SK-N-SH (cell line): ENCODE measurements at regions not wholly inside any gene's neighbourhood (a gene's known extent, or its start where the extent isn't known, plus 50 kb on each side); places are given as distances from the start of the nearest gene placed in this dataset.
A peak's percentile ranks its signal among the peaks of the same experiment; 100 is the strongest.

Experiments
- GATA2 ChIP-seq: sonication (generic); formaldehyde crosslinking; IDR thresholded peaks from 2 replicates; pipeline ENCODE4 v1.5.0; 2020; ENCODE audit warnings: mild to moderate bottlenecking, missing genetic modification reagents
- NFIC ChIP-seq: IDR thresholded peaks from 2 replicates; pipeline ENCODE4 v1.4.0; 2012; ENCODE audit warnings: borderline replicate concordance
- POLR2AphosphoS5 ChIP-seq: IDR thresholded peaks from 2 replicates; pipeline ENCODE4 v1.6.1; 2012; ENCODE audit warnings: low read depth, low read length
- RFX5 ChIP-seq: IDR thresholded peaks from 2 replicates; pipeline ENCODE4 v1.6.1; 2012; ENCODE audit warnings: mild to moderate bottlenecking, improper control_type of control experiment, low read length
- RXRA ChIP-seq: IDR thresholded peaks from 2 replicates; pipeline ENCODE4 v1.4.0; 2012; ENCODE audit warnings: low read depth, mild to moderate bottlenecking, borderline replicate concordance
- TAF1 ChIP-seq: IDR thresholded peaks from 2 replicates; pipeline ENCODE4 v1.6.1; 2012; ENCODE audit warnings: low read depth, mild to moderate bottlenecking, low read length, moderate library complexity, borderline replicate concordance
- TF ChIP-seq, protein P1 (sequence below): IDR thresholded peaks from 2 replicates; pipeline ENCODE4; 2012
- TF ChIP-seq, protein P2 (sequence below): fragments of 150-350 bp; IDR thresholded peaks from 2 replicates; pipeline ENCODE4 v1.6.1; 2016; ENCODE audit warnings: mild to moderate bottlenecking, low read depth, low read length
- TF ChIP-seq, protein P3 (sequence below): IDR thresholded peaks from 2 replicates; pipeline ENCODE4 v1.4.0; 2012; ENCODE audit warnings: low read depth, borderline replicate concordance
- TF ChIP-seq, protein P4 (sequence below): fragments of 200-600 bp; sonication (generic); IDR thresholded peaks from 2 replicates; pipeline ENCODE4 v1.6.1; 2017; ENCODE audit warnings: antibody characterized with exemption, mild to moderate bottlenecking, moderate library complexity
- TF ChIP-seq, protein P5 (sequence below): IDR thresholded peaks from 2 replicates; pipeline ENCODE4 v1.6.1; 2012; ENCODE audit warnings: mild to moderate bottlenecking, low read depth, low read length, moderate library complexity

DNA sequence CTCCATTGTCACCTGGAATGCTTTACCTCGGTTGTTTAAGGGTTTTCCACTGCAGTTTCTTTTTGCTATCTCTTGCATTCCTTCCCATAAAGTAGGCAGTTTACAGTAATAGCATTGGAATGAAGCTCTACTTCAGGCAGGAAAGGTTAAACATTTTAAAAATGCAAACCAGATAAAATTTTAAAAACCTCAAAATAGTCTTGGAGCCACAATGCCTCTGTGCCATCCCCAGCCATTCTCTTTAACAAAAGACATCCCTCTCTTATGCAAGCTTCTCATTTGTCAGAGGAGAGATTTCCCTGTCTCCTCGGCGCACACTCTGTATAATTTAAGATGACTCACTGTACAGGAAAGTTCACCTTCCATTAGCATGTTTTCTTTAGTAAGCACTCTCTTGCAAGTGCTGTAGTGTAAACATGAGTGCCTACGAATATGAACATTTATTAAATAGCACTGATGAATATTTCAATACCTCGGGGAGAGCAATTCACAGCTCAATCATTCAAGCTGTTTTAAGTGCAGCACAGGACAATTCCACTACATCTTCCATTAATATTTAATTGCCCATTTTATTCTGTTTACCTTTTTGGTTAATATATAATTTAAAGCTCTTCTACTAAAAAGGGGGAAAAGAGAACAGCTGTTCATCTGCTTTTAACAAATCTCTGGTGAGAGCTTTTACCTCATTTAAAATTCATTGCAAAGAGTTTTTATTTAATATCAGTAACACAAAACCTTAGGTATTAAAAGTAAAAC is 343.6 kb downstream of the SPATA31D1 start (continued):
- TF ChIP-seq POLR2AphosphoS5 (peak; percentile 50; the same call in 1 of the 2 replicates), RFX5 (no peak), RXRA (peak; percentile 80), GATA2 (CRISPR knock-in tag) (no peak), NFIC (peak; percentile 68), TAF1 (no peak)
- TF ChIP-seq, protein P1, sequence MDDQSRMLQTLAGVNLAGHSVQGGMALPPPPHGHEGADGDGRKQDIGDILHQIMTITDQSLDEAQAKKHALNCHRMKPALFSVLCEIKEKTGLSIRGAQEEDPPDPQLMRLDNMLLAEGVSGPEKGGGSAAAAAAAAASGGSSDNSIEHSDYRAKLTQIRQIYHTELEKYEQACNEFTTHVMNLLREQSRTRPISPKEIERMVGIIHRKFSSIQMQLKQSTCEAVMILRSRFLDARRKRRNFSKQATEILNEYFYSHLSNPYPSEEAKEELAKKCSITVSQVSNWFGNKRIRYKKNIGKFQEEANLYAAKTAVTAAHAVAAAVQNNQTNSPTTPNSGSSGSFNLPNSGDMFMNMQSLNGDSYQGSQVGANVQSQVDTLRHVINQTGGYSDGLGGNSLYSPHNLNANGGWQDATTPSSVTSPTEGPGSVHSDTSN: peak; percentile 94
- TF ChIP-seq, protein P2, sequence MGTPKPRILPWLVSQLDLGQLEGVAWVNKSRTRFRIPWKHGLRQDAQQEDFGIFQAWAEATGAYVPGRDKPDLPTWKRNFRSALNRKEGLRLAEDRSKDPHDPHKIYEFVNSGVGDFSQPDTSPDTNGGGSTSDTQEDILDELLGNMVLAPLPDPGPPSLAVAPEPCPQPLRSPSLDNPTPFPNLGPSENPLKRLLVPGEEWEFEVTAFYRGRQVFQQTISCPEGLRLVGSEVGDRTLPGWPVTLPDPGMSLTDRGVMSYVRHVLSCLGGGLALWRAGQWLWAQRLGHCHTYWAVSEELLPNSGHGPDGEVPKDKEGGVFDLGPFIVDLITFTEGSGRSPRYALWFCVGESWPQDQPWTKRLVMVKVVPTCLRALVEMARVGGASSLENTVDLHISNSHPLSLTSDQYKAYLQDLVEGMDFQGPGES: no peak
- TF ChIP-seq, protein P3, sequence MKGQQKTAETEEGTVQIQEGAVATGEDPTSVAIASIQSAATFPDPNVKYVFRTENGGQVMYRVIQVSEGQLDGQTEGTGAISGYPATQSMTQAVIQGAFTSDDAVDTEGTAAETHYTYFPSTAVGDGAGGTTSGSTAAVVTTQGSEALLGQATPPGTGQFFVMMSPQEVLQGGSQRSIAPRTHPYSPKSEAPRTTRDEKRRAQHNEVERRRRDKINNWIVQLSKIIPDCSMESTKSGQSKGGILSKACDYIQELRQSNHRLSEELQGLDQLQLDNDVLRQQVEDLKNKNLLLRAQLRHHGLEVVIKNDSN: no peak
- TF ChIP-seq, protein P4, sequence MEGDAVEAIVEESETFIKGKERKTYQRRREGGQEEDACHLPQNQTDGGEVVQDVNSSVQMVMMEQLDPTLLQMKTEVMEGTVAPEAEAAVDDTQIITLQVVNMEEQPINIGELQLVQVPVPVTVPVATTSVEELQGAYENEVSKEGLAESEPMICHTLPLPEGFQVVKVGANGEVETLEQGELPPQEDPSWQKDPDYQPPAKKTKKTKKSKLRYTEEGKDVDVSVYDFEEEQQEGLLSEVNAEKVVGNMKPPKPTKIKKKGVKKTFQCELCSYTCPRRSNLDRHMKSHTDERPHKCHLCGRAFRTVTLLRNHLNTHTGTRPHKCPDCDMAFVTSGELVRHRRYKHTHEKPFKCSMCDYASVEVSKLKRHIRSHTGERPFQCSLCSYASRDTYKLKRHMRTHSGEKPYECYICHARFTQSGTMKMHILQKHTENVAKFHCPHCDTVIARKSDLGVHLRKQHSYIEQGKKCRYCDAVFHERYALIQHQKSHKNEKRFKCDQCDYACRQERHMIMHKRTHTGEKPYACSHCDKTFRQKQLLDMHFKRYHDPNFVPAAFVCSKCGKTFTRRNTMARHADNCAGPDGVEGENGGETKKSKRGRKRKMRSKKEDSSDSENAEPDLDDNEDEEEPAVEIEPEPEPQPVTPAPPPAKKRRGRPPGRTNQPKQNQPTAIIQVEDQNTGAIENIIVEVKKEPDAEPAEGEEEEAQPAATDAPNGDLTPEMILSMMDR: no peak
- TF ChIP-seq, protein P5, sequence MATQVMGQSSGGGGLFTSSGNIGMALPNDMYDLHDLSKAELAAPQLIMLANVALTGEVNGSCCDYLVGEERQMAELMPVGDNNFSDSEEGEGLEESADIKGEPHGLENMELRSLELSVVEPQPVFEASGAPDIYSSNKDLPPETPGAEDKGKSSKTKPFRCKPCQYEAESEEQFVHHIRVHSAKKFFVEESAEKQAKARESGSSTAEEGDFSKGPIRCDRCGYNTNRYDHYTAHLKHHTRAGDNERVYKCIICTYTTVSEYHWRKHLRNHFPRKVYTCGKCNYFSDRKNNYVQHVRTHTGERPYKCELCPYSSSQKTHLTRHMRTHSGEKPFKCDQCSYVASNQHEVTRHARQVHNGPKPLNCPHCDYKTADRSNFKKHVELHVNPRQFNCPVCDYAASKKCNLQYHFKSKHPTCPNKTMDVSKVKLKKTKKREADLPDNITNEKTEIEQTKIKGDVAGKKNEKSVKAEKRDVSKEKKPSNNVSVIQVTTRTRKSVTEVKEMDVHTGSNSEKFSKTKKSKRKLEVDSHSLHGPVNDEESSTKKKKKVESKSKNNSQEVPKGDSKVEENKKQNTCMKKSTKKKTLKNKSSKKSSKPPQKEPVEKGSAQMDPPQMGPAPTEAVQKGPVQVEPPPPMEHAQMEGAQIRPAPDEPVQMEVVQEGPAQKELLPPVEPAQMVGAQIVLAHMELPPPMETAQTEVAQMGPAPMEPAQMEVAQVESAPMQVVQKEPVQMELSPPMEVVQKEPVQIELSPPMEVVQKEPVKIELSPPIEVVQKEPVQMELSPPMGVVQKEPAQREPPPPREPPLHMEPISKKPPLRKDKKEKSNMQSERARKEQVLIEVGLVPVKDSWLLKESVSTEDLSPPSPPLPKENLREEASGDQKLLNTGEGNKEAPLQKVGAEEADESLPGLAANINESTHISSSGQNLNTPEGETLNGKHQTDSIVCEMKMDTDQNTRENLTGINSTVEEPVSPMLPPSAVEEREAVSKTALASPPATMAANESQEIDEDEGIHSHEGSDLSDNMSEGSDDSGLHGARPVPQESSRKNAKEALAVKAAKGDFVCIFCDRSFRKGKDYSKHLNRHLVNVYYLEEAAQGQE: 0 out of 2 replicates have a peak, but pooled peaks have one; percentile 46
